ENCODE measurements at regions not wholly inside any gene's neighbourhood (a gene's known extent, or its start where the extent isn't known, plus 50 kb on each side); places are given as distances from the start of the nearest gene placed in this dataset.

DNA sequence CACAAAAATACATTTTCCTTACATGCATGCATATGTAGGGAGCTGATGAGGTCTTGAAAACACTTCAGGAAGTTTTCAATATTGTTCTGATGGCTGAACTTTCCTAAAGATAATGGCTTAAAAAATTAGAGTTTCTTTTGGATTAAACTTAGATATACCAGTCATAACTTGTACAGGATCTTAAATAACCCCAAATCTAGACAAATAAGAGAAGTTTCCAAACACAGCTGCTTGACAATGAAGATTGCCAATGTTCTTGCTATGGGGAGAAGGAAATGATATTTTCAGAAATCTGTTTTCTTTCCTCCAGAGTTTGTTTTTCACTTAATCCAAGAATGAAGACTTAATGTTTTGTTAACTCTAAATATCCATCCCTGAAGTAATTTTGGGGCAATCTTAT, 54.6 kb upstream of the SPTBN1 start:
- TF ChIP-seq, protein P1, sequence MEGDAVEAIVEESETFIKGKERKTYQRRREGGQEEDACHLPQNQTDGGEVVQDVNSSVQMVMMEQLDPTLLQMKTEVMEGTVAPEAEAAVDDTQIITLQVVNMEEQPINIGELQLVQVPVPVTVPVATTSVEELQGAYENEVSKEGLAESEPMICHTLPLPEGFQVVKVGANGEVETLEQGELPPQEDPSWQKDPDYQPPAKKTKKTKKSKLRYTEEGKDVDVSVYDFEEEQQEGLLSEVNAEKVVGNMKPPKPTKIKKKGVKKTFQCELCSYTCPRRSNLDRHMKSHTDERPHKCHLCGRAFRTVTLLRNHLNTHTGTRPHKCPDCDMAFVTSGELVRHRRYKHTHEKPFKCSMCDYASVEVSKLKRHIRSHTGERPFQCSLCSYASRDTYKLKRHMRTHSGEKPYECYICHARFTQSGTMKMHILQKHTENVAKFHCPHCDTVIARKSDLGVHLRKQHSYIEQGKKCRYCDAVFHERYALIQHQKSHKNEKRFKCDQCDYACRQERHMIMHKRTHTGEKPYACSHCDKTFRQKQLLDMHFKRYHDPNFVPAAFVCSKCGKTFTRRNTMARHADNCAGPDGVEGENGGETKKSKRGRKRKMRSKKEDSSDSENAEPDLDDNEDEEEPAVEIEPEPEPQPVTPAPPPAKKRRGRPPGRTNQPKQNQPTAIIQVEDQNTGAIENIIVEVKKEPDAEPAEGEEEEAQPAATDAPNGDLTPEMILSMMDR (optimal IDR thresholded peaks at IDR 0.05 in 1 of 3, IDR thresholded peaks at IDR 0.05 in 1 of 3, conservative IDR thresholded peaks at IDR 0.05 in 1 of 3; ENCODE audit: extremely low read depth in 1 of 3, insufficient read depth in 2 of 3, low read length in 3 of 3): no peak
- TF ChIP-seq EZH2 (IDR thresholded peaks at IDR 0.05; ENCODE audit: low read length): no peak

Data from keratinocyte (primary cell).